ENCODE measurements at regions not wholly inside any gene's neighbourhood (a gene's known extent, or its start where the extent isn't known, plus 50 kb on each side); places are given as distances from the start of the nearest gene placed in this dataset.
"Not testable (repeated sequence)": the region's sequence is repeated elsewhere in the genome, so short reads cannot be mapped to it uniquely, and the experiment has no call there.

GRCh38 chr9:41022365-41022764 lies 106.1 kb downstream of the FOXD4L6 start:
- ATAC-seq; intact Hi-C loops (cut with DNase I); DNase-seq (ENCODE audit: low spot score): not testable (repeated sequence)

- ATAC-seq; DNase-seq (ENCODE audit: low spot score); intact Hi-C loops (cut with DNase I): not testable (repeated sequence)
Measured at GRCh38 chr9:41019858-41020562, 108.5 kb downstream of the FOXD4L6 start.

GRCh38 chr9:41018948-41019347 lies 109.5 kb downstream of the FOXD4L6 start:
- peak; percentile 13 for ATAC-seq
- DNase-seq (ENCODE audit: low spot score); intact Hi-C loops (cut with DNase I): not testable (repeated sequence)

- DNase-seq (ENCODE audit: low spot score); intact Hi-C loops (cut with DNase I): not testable (repeated sequence)
- ATAC-seq, result peak; percentile 40
Measured at GRCh38 chr9:41016699-41017098, 111.8 kb downstream of the FOXD4L6 start.

GRCh38 chr9:40999952-41000700 lies 128.4 kb downstream of the FOXD4L6 start:
- DNase-seq (ENCODE audit: low spot score); intact Hi-C loops (cut with DNase I); ATAC-seq: not testable (repeated sequence)

- DNase-seq (ENCODE audit: low spot score); intact Hi-C loops (cut with DNase I); ATAC-seq: not testable (repeated sequence)
Measured at GRCh38 chr9:40995490-40995889, 133.0 kb downstream of the FOXD4L6 start.

GRCh38 chr9:40993842-40994241 lies 134.6 kb downstream of the FOXD4L6 start:
- DNase-seq (ENCODE audit: low spot score); ATAC-seq; intact Hi-C loops (cut with DNase I): not testable (repeated sequence)

- DNase-seq (ENCODE audit: low spot score); intact Hi-C loops (cut with DNase I); ATAC-seq: not testable (repeated sequence)
Measured at GRCh38 chr9:40993375-40993774, 135.1 kb downstream of the FOXD4L6 start.

GRCh38 chr9:40992472-40992821 lies 136.0 kb downstream of the FOXD4L6 start:
- intact Hi-C loops (cut with DNase I), result not testable (repeated sequence)
- peak; percentile 61 for ATAC-seq
- peak; percentile 83 for DNase-seq (ENCODE audit: low spot score)

- peak; percentile 98 for DNase-seq (ENCODE audit: low spot score)
- intact Hi-C loops (cut with DNase I), result not testable (repeated sequence)
- peak; percentile 100 for ATAC-seq
Measured at GRCh38 chr9:40991741-40992471, 136.6 kb downstream of the FOXD4L6 start.

- intact Hi-C loops (cut with DNase I); ATAC-seq; DNase-seq (ENCODE audit: low spot score): not testable (repeated sequence)
Measured at GRCh38 chr9:40991100-40991740, 137.3 kb downstream of the FOXD4L6 start.

- DNase-seq (ENCODE audit: low spot score); ATAC-seq; intact Hi-C loops (cut with DNase I): not testable (repeated sequence)
Measured at GRCh38 chr9:40986332-40986731, 142.1 kb downstream of the FOXD4L6 start.

GRCh38 chr9:40975351-40975750 lies 153.1 kb downstream of the FOXD4L6 start:
- DNase-seq (ENCODE audit: low spot score); ATAC-seq; intact Hi-C loops (cut with DNase I): not testable (repeated sequence)

GRCh38 chr9:40974912-40975311 lies 153.6 kb downstream of the FOXD4L6 start:
- ATAC-seq; DNase-seq (ENCODE audit: low spot score); intact Hi-C loops (cut with DNase I): not testable (repeated sequence)

GRCh38 chr9:40971773-40972172 lies 156.7 kb downstream of the FOXD4L6 start:
- DNase-seq (ENCODE audit: low spot score); ATAC-seq; intact Hi-C loops (cut with DNase I): not testable (repeated sequence)

GRCh38 chr9:40970340-40970739 lies 158.1 kb downstream of the FOXD4L6 start:
- intact Hi-C loops (cut with DNase I); ATAC-seq; DNase-seq (ENCODE audit: low spot score): not testable (repeated sequence)

GRCh38 chr9:40962461-40962860 lies 166.0 kb downstream of the FOXD4L6 start:
- ATAC-seq; DNase-seq (ENCODE audit: low spot score); intact Hi-C loops (cut with DNase I): not testable (repeated sequence)

- intact Hi-C loops (cut with DNase I); ATAC-seq; DNase-seq (ENCODE audit: low spot score): not testable (repeated sequence)
Measured at GRCh38 chr9:40951876-40952494, 176.5 kb downstream of the FOXD4L6 start.
